ENCODE measurements at regions not wholly inside any gene's neighbourhood (a gene's known extent, or its start where the extent isn't known, plus 50 kb on each side); places are given as distances from the start of the nearest gene placed in this dataset.

GRCh38 chr6:106797186-106797585 is 167.8 kb downstream of the QRSL1 start:
- no peaks in the 10 kb centered on the region for H3K9me2 ChIP-seq (ENCODE audit: insufficient read depth, low read length)
- H3K4me3 ChIP-seq (ENCODE audit: low read length) = no peak overlapping the region
- H4K20me1 ChIP-seq (ENCODE audit: insufficient read depth) = no peaks in the 10 kb centered on the region
- H3K36me3 ChIP-seq (ENCODE audit: insufficient read depth, low read length) = no peaks in the 10 kb centered on the region
- H3K27ac ChIP-seq (ENCODE audit: low read length) = no peak overlapping the region
- H3K9me3 ChIP-seq (ENCODE audit: low read length) = no peaks in the 10 kb centered on the region
- no peaks in the 10 kb centered on the region for H3K79me2 ChIP-seq (replicated peaks; ENCODE audit: insufficient read depth, low read length)
- H3K4me2 ChIP-seq (ENCODE audit: low read length) = no peak overlapping the region
- no peak overlapping the region for H2AFZ ChIP-seq (ENCODE audit: low read depth, low read length)
- no peaks in the 10 kb centered on the region for H3F3A ChIP-seq (ENCODE audit: insufficient read depth, low read length, poor library complexity, severe bottlenecking)
- H3K9ac ChIP-seq (ENCODE audit: low read length) = no peak overlapping the region
- no peaks in the 10 kb centered on the region for H3K27me3 ChIP-seq (ENCODE audit: insufficient read depth, low read depth, low read length)
- TF ChIP-seq REST (IDR thresholded peaks at IDR 0.05; ENCODE audit: borderline replicate concordance) (no peak), SMC3 (conservative IDR thresholded peaks at IDR 0.05; ENCODE audit: poor library complexity) (no peak), EZH2 (IDR thresholded peaks at IDR 0.05; ENCODE audit: borderline replicate concordance, insufficient read depth, low read length, poor library complexity, severe bottlenecking) (no peak), TAF1 (IDR thresholded peaks at IDR 0.05; ENCODE audit: low read depth) (no peak), RAD21 (conservative IDR thresholded peaks at IDR 0.05) (no peak), MXI1 (conservative IDR thresholded peaks at IDR 0.05; ENCODE audit: poor library complexity, severe bottlenecking) (no peak), POLR2AphosphoS5 (IDR thresholded peaks at IDR 0.05) (no peak)

GRCh38 chr6:106796781-106797180 is 167.4 kb downstream of the QRSL1 start:
- H3F3A ChIP-seq (ENCODE audit: insufficient read depth, low read length, poor library complexity, severe bottlenecking) = no peaks in the 10 kb centered on the region

More at GRCh38 chr6:106796781-106797180, 167.4 kb downstream of the QRSL1 start:
- no peak overlapping the region for H3K4me2 ChIP-seq (ENCODE audit: low read length)
- H3K9me2 ChIP-seq (ENCODE audit: insufficient read depth, low read length) = no peaks in the 10 kb centered on the region
- no peaks in the 10 kb centered on the region for H3K9me3 ChIP-seq (ENCODE audit: low read length)
- no peaks in the 10 kb centered on the region for H3K36me3 ChIP-seq (ENCODE audit: insufficient read depth, low read length)
- no peaks in the 10 kb centered on the region for H3K27me3 ChIP-seq (ENCODE audit: insufficient read depth, low read depth, low read length)
- H4K20me1 ChIP-seq (ENCODE audit: insufficient read depth) = no peaks in the 10 kb centered on the region
- H3K27ac ChIP-seq (ENCODE audit: low read length) = no peak overlapping the region
- H2AFZ ChIP-seq (ENCODE audit: low read depth, low read length) = no peak overlapping the region
- no peak overlapping the region for H3K4me3 ChIP-seq (ENCODE audit: low read length)
- H3K9ac ChIP-seq (ENCODE audit: low read length) = no peak overlapping the region
- no peak for TF ChIP-seq CTCF (IDR thresholded peaks at IDR 0.05; ENCODE audit: poor library complexity, severe bottlenecking)
- TF ChIP-seq EZH2 (IDR thresholded peaks at IDR 0.05; ENCODE audit: borderline replicate concordance, insufficient read depth, low read length, poor library complexity, severe bottlenecking) = no peak
- no peak for TF ChIP-seq REST (IDR thresholded peaks at IDR 0.05; ENCODE audit: borderline replicate concordance)
- TF ChIP-seq EP300 (conservative IDR thresholded peaks at IDR 0.05; ENCODE audit: poor library complexity, severe bottlenecking) = no peak
- no peak for TF ChIP-seq RAD21 (conservative IDR thresholded peaks at IDR 0.05)
- no peaks in the 10 kb centered on the region for H3K79me2 ChIP-seq (replicated peaks; ENCODE audit: insufficient read depth, low read length)

Measured in neural cell (in vitro differentiated cells).